HuH-7 (cell line): ENCODE measurements at regions not wholly inside any gene's neighbourhood (a gene's known extent, or its start where the extent isn't known, plus 50 kb on each side); places are given as distances from the start of the nearest gene placed in this dataset.

ENCODE experiments used
- DNase-seq: peaks from one replicate; pipeline ENCODE4 v3.0.0; 2011; ENCODE audit warnings: low spot score

DNA sequence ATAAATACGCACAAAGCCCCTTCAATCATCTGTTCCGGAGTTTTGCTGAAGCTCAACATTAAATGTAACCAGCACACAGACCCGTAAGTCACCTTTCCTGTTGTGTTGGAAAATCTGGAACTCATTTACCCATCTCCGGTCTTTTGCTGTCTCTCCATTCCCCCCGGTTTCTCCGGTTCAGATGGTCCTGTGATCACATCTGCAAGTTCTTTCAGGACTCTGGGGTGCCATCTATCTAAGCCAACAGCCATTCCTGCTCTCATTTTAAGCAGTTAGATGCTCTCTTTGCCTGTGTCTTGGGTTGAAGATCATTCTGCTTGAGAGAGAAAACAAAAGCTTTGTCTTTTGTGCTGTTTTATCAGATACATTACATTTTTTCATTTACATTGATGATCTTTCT, 91.7 kb upstream of the TGIF1 start:
- DNase-seq: no peak

DNA sequence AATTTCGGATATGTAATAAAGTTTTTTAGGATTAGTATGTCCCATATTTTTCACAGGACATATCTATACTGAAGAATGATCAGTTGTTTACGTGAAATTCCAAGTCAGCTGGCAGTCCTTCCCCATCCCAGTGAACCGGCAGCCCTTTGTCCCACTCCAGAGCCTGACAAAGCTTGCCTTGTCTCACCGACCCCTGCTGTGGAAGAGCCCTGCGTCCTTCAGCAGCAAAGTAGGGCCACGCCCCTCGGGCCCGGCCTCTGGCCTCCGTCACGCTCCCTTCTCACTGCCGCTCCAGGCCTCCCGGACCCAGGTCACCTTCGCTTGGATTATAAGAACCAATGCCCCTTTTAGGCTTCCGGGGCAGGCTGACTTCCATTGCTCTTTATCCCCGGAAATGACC, 89.8 kb upstream of the TGIF1 start:
- peak; percentile 43 for DNase-seq

DNA sequence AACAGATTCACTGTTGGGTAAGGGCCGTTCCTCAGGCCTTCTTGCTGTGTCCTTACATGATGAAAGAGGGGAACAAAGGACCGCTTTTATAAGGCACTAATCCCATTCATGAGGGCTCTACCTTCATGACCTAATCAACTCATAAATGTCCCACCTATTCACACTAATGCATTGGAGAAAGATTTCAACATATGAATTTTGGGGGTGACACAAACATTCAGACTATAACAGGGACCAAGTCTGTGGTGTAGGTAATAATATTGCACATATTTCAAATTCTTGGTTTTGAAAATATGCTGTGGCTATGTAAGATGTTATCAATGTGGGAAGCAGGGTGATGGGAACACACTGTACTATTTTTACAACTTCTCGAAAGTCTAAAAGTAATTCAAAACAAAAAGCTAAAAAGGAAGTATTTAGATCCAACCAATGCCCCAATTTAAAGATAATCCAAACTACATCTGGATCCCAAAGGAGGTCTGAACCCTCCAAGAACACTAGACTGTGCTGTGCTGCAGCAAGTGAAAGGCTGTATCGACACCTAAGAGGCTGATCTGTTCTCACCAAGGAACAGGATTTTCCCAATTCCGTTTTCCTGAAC, 82.4 kb upstream of the TGIF1 start:
- no peak for DNase-seq

DNA sequence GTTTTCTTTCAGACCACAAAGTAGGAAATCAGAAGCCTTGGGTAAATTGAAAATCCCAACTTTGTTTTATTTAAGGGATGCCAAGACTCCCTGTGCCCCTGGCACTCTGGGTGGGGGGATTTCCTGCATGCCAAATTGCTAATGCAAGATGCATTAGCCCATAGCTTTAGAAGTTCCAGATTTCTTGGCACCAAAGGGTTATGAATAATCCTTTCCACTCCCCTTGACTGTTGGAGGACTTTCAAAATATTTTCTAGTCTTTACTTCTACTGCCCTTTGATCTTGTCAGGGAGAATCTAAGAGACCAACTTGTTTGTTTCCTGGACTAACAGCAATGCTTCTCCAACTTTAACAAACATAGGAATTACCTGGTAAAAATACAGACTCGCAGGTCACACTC, 81.8 kb upstream of the TGIF1 start:
- no peak for DNase-seq

DNA sequence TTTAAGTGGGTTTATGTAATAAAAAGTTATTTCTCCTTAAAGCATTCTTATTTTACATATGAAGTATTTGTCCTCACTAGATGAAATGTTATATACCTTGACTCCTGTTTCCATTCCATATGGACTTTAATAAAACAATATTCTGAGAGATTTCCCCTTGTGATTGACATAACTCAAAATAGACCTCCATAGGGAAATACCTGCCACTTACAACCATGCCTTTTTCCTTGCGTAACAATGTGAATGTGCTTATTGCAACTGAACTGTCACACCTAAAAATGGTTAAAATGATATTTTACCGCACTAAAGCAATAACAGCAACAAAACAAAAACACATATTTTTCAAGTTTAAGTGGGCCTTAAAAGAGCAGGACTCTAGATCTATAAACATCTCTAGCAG, 70.3 kb upstream of the TGIF1 start:
- no peak for DNase-seq

DNA sequence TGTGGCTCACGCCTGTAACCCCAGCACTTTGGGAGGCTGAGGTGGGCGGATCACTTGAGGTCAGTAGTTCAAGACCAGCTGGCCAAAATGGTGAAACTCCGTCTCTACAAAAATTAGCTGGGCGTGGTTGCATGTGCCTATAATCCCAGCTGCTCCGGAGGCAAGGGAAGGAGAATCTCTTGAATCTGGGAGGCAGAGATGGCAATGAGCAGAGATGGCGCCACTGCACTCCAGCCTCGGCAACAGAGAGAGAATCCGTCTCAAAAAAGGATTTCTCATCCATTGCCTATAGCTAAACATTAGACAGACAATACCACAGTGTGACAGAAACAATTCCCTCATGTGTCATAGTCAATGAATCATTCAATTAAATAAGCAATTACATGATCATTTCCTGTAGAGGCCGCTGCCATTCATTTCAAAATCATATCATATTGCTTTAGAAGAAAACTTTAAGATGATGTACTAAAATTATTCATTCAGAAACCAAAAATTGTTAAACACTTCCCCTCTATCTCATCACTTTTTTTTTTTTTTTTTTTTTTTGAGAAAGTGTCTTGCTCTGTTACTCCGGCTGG, 69.5 kb upstream of the TGIF1 start:
- no peak for DNase-seq

DNA sequence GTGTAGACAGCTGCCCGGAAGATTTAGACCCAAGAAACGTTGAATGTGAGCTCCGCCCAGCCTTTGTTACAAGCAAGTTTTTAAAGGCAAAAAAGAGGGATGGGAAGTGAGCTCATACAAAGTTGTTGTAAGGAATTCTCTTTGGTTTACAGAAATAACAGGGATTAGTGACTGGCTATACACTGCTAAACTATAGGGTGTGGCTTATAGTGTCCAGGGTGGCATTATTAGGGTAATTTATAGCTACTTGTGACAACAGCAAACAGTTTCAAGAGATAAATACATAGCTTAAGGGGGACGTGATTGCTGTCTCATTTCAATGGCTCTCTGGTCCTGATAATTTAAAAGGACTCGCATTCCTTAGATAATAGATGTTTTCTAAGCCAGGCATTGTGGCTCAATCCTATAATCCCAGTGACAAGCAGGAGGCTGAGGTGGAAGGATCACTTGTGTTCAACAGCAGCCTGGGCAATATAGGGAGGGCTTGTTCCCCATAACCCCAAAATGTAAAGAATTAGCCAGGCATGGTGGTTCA, 66.5 kb upstream of the TGIF1 start:
- no peak for DNase-seq

DNA sequence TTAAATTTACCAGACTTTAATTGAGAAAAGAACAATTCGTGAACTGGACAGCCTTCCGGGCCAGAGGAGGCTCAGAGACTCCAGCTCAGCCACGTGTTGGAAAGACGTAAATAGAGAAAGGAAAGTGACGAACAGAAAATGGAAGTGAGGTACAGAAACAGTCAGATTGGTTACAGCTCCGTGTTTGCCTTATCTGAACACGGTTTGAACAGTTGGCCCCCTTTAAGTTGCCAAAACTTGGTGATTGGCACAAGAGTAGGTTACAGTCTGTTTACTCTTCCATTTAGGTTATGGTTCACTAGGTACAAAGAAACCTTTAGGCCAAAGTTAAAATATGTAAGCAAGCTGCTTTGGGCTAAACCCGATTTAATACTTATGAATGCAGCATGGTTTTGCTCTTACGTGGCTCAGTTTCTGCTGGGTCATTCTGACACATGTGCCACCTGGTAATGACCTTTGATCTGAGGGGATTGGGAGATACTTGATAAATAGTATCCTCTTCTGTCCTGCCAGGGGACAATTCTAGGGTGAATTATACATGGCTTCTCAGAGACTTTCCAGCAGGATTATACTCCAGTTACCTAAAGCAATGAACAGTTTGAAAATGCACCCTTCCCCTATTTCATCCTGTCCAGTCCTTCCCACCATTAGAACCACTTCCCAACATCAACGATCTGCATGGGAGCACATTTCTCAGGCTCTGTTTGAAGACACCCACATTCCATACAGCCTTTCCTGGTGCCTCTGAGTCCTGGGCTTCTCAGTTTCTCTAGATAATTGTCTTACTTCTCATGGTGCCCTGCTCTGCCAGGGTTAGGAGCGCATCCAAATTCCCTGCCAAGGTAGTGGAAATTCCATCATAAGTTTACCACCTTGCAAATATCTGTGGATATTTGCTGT, 65.1 kb upstream of the TGIF1 start:
- peak; percentile 20 for DNase-seq

DNA sequence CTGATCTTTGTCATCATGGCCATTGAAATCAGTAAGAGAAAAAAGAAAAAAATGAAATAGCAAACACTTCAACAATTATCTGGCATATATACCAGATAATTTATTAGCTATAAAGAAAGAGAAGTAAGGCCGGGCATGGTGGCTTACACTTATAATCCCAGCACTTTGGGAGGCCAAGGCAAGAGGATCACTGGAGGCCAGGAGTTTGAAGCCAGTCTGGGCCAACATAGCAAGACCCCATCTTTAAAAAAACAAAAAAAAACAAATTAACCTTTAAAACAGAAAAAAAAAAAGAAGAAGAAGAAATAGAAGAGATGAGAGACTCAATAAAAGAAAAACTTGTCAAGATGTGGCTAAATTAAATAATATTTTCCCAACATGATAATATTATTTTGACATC, 61.6 kb upstream of the TGIF1 start:
- no peak for DNase-seq

DNA sequence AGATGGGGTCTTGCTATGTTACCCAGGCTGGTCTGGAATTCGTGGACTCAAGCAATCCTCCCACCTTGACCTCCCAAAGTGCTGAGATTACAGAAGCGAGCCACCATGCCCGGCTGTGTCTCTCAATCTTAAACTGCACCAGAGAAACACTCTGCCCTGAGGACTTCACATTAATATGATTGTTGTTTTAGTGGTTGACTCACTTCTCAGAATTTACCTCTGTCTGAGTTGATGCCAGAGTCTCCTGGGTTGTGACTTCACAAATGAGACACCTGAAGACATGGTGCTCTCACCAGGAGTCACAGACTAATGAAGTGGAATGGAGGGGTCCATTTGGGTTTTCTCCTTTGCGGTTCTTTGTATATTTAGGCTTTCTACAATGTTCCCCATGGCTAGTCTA, 61.0 kb upstream of the TGIF1 start:
- DNase-seq: no peak

DNA sequence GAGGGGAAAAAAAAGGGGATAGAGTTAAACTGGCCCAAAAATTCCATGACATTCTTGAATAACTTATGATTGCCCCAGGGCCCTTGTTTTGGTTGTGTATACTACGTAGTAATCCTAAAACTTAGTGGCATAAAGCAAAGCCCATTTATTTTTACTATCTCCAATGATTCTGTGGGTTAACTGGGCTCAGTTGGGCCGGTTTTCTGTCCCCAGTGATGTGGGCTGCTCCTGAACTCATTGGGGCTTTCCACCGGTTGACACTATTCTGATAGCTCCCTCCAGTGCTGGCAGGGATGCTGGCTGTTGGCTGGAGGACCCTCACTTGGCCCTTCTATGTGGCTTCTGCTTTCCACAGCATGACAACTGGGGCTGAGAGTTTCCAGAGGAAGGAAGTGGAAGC, 60.0 kb upstream of the TGIF1 start:
- no peak for DNase-seq

DNA sequence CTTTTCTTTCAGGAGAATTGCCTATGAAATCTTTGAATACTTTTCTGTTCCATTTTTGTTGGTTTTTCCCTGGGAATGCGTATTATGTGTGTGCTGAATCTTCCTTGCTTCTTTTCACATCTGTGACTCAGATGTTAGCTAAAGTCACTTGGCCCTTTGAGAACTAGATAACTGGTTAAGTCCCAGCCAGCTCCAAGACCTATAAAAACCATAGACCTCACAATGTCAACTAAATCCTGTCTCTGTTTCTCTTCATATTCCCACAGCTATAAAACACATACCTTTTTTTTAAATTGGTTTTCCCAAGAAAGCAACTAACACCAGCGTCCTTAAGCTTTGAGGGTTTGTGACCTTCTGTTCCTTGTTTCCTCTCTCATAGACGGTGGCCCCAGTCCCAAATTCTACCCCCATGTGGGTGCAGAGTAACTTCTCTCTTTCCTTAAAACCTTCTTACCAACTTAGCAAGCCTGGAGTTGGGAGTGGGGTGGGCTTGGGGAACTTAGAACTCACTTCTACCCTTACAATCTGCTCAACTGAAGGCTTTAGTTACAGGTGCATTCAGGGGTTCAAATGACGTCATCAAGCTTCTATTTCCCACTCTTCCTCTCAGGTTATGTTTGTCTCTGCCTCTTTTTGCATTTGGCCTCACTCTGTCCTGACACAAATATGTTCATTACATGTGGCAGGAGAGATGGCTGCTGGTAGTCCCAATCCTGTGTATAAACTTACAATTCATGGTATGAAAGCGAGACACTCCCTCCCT, 58.1 kb upstream of the TGIF1 start:
- no peak for DNase-seq

DNA sequence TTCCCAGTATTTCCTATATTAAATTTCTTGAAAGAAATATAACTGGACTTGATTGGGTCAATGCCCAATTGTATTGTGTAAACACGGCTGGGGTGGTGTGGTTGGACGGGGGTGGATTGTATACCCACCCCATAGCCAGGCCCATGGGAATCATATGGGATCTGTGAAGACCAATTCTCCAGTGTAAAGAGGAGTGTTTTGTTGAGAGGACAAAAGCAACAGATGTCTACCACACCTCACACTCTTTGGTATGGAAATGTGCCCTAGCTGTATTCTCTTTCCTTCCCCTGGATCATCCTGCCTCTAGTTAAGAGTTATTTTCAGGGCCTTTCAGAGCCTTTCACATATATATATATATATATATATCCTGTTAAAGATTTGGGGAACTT, 57.5 kb upstream of the TGIF1 start:
- no peak for DNase-seq

DNA sequence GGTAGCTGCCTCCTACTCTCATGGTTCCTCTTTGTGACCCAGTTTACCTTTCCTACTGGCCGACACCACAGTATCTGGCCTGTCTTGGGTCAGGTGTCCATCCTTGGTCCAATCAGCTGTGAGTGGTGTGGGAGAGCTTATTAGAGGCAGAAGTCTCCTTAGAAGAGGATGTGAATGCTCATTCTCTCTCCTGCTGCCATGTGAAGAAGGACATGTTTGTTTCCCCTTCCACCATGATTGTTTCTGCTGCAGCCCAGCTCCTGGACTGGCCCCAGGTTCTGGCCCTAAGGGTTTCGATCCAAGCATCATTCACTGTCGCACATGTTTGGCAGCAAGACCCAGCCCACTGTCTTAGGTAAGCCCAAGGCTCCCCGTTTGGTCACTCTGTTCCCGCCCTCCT, 55.3 kb upstream of the TGIF1 start:
- DNase-seq: no peak

DNA sequence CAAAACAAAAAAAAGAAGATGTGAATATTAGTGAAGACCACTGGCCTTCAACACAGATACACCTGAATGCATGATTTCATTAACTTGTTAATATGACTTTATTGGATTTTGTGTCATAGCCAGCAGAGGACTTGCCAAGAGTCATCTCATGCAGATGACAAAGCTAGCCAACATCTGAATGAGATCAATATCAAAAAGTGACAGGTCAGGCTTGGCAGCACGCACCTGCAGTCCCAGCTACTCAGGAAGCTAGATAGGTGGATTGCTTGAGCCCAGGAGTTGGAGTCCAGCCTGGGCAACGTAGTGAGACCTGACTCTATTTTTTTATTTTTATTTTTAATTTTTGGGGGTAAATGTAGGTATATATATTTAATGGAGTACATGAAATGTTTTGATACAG, 54.5 kb upstream of the TGIF1 start:
- DNase-seq: no peak

DNA sequence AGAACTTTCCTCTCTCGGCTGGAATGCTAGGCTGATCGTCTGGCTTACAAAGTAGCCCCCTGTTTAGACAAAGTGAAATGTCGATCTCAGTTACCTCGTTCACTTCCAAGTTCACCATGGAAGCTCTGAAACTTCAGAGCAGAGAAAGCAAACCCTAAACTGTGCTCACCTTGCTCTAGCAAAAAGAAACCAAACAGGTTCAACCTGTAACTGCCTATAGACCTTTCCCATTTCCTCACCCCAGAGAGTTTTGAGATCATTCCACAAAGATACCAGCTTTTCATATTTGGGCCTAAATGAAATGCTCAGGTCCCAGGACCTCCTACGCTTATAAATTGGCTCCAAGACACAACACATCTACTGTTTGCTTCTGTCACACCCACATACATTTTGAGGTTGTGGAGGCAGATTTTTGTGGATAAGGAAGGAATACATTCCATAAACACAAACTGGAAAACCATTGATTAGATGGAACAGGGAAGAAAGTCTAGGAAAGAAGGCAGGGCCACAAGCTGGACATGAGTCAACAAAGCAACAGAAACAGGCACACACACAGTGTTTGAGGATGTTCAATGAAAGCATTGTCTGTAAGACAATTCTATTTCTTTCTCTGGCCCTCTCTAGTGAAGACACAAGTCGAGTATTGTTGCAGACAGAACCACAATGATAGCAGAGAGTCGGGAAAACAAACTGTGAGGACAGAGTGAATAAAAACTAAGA, 52.8 kb upstream of the TGIF1 start:
- DNase-seq: no peak

DNA sequence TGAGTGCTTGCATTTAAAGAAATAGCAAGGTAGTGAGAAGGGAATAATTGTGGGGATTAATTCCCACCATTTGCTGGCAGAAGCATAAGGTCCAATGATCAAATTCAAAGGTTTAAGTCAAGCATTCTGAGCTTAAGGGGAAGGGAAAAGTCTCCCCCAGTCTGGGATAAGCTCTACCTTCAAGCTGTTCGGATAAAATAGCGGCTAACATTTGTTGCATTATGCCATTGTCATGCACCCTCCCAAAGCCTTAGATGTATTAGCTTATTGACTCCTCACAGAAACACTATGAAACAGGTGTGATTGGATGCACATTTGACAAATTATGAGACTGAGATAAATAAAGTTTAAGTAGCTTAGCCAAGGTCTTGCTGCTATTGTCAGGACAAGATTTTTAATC, 52.2 kb upstream of the TGIF1 start:
- DNase-seq: no peak
